SK-N-DZ (cell line): ENCODE measurements at regions not wholly inside any gene's neighbourhood (a gene's known extent, or its start where the extent isn't known, plus 50 kb on each side); places are given as distances from the start of the nearest gene placed in this dataset.

ENCODE experiments used
- DNase-seq: peaks from one replicate; pipeline ENCODE4 v3.0.0-alpha.2; 2015; ENCODE audit warnings: low spot score

- no peak for DNase-seq
Measured at GRCh38 chr5:52673495-52673894, 114.2 kb upstream of the ITGA1 start.

GRCh38 chr5:52674815-52675545, 112.7 kb upstream of the ITGA1 start:
- DNase-seq, result no peak

- DNase-seq, result no peak
Measured at GRCh38 chr5:52682492-52682891, 105.2 kb upstream of the ITGA1 start.

- DNase-seq, result no peak
Measured at GRCh38 chr5:52684051-52684450, 103.7 kb upstream of the ITGA1 start.

- DNase-seq, result no peak
Measured at GRCh38 chr5:52685566-52685965, 102.2 kb upstream of the ITGA1 start.

- DNase-seq, result no peak
Measured at GRCh38 chr5:52685971-52686370, 101.7 kb upstream of the ITGA1 start.

- peak; percentile 17 for DNase-seq
Measured at GRCh38 chr5:52690236-52690768, 97.4 kb upstream of the ITGA1 start.

- DNase-seq, result no peak
Measured at GRCh38 chr5:52692039-52692438, 95.7 kb upstream of the ITGA1 start.

- DNase-seq, result no peak
Measured at GRCh38 chr5:52692606-52693005, 95.1 kb upstream of the ITGA1 start.

GRCh38 chr5:52693280-52693679, 94.4 kb upstream of the ITGA1 start:
- DNase-seq, result peak; percentile 57

GRCh38 chr5:52693836-52694235, 93.9 kb upstream of the ITGA1 start:
- no peak for DNase-seq

GRCh38 chr5:52694648-52695047, 93.1 kb upstream of the ITGA1 start:
- DNase-seq, result no peak

GRCh38 chr5:52702877-52703276, 84.8 kb upstream of the ITGA1 start:
- DNase-seq, result no peak

GRCh38 chr5:52703321-52703720, 84.4 kb upstream of the ITGA1 start:
- DNase-seq, result no peak

- no peak for DNase-seq
Measured at GRCh38 chr5:52705720-52706119, 82.0 kb upstream of the ITGA1 start.

GRCh38 chr5:52706775-52707174, 80.9 kb upstream of the ITGA1 start:
- DNase-seq, result no peak

- DNase-seq, result no peak
Measured at GRCh38 chr5:52707616-52708015, 80.1 kb upstream of the ITGA1 start.

GRCh38 chr5:52708463-52708862, 79.3 kb upstream of the ITGA1 start:
- DNase-seq, result no peak

- no peak for DNase-seq
Measured at GRCh38 chr5:52709167-52709925, 78.4 kb upstream of the ITGA1 start.

- DNase-seq, result no peak
Measured at GRCh38 chr5:52710310-52710971, 77.3 kb upstream of the ITGA1 start.

- DNase-seq, result no peak
Measured at GRCh38 chr5:52710972-52711596, 76.6 kb upstream of the ITGA1 start.

GRCh38 chr5:52712354-52712753, 75.4 kb upstream of the ITGA1 start:
- DNase-seq, result no peak
